ENCODE measurements at regions not wholly inside any gene's neighbourhood (a gene's known extent, or its start where the extent isn't known, plus 50 kb on each side); places are given as distances from the start of the nearest gene placed in this dataset.
"Not testable (repeated sequence)": the region's sequence is repeated elsewhere in the genome, so short reads cannot be mapped to it uniquely, and the experiment has no call there.

GRCh38 chr16:87161822-87162676 lies 155.1 kb downstream of the C16orf95 start:
- Histone ChIP-seq H3K4me1 (no peaks in the 10 kb centered on the region), H3K27ac (no peak overlapping the region), H3K27me3 (no peaks in the 10 kb centered on the region), H3K9me3 (no peaks in the 10 kb centered on the region), H3K36me3 (no peaks in the 10 kb centered on the region), H3K4me3 (no peak overlapping the region)
- DNase-seq, result no peak
- intact Hi-C loops (cut with DNase I), result no loop called here
- no peak for ATAC-seq
- TF ChIP-seq, protein P1, sequence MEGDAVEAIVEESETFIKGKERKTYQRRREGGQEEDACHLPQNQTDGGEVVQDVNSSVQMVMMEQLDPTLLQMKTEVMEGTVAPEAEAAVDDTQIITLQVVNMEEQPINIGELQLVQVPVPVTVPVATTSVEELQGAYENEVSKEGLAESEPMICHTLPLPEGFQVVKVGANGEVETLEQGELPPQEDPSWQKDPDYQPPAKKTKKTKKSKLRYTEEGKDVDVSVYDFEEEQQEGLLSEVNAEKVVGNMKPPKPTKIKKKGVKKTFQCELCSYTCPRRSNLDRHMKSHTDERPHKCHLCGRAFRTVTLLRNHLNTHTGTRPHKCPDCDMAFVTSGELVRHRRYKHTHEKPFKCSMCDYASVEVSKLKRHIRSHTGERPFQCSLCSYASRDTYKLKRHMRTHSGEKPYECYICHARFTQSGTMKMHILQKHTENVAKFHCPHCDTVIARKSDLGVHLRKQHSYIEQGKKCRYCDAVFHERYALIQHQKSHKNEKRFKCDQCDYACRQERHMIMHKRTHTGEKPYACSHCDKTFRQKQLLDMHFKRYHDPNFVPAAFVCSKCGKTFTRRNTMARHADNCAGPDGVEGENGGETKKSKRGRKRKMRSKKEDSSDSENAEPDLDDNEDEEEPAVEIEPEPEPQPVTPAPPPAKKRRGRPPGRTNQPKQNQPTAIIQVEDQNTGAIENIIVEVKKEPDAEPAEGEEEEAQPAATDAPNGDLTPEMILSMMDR (IDR thresholded peaks at IDR 0.05), result no peak

- ATAC-seq; H3K36me3 ChIP-seq; intact Hi-C loops (cut with DNase I); H3K4me3 ChIP-seq; DNase-seq; H3K9me3 ChIP-seq; H3K4me1 ChIP-seq; H3K27me3 ChIP-seq; H3K27ac ChIP-seq: not testable (repeated sequence)
These were observed 154.4 kb downstream of the C16orf95 start for GRCh38 chr16:87162799-87163198.

DNA sequence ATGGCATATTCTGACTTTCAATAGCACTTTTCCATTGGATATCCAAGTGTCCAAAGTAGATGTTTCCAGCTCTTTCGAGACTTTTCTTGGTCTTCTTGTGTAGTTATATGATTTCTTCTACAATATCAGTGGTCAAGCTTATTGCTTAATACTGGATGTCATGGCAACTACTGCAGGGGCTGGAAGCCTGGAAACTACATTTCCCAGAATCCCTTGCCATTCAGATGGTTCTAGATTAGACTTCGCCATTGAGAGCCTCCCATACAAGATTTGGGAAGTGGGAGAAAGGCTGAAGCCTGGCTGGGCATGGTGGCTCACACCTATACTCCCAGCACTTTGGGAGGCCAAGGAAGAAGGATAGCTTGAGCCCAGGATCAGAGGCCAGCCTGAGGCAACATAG lies 153.6 kb downstream of the C16orf95 start:
- intact Hi-C loops (cut with DNase I), result no loop called here
- H3K9me3 ChIP-seq, result no peaks in the 10 kb centered on the region
- TF ChIP-seq, protein P1 (IDR thresholded peaks at IDR 0.05), result no peak

DNA sequence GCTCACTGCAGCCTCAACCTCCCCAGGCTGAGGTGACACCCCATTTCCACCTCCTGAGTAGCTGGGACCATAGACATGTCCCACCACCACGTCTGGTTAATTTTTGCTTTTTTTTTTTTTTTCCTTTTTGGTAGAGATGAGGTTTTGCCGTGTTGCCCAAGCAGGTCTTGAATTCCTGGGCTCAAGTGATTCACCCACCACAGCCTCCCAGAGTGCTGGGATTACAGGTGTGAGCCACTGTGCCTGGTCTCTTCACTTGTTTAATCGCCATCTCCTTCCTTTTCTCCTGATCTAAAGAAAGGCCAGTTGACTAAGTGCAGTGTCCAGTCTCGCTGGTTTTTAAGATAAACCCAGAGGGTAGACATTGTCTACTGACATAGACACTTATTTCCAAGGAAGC lies 152.0 kb downstream of the C16orf95 start:
- Histone ChIP-seq H3K36me3 (no peaks in the 10 kb centered on the region), H3K27ac (no peak overlapping the region), H3K9me3 (no peaks in the 10 kb centered on the region), H3K4me1 (no peaks in the 10 kb centered on the region), H3K4me3 (no peak overlapping the region), H3K27me3 (no peaks in the 10 kb centered on the region)
- ATAC-seq (no peak), DNase-seq (no peak)
- TF ChIP-seq, protein P1 (IDR thresholded peaks at IDR 0.05), result no peak
- intact Hi-C loops (cut with DNase I), result no loop called here

More for the DNA sequence above, 153.6 kb downstream of the C16orf95 start:
- no peaks in the 10 kb centered on the region for H3K27me3 ChIP-seq
- H3K36me3 ChIP-seq, result no peaks in the 10 kb centered on the region
- no peaks in the 10 kb centered on the region for H3K4me1 ChIP-seq
- DNase-seq, result no peak
- no peak overlapping the region for H3K27ac ChIP-seq
- H3K4me3 ChIP-seq, result no peak overlapping the region
- ATAC-seq, result no peak

- ATAC-seq (no peak), DNase-seq (no peak)
- TF ChIP-seq, protein P1 (IDR thresholded peaks at IDR 0.05), result no peak
- no peaks in the 10 kb centered on the region for H3K27me3 ChIP-seq
- no peaks in the 10 kb centered on the region for H3K4me1 ChIP-seq
- H3K9me3 ChIP-seq, result no peaks in the 10 kb centered on the region
- intact Hi-C loops (cut with DNase I), result no loop called here
- H3K36me3 ChIP-seq, result no peaks in the 10 kb centered on the region
- H3K4me3 ChIP-seq, result no peak overlapping the region
- H3K27ac ChIP-seq, result no peak overlapping the region
These were observed 151.3 kb downstream of the C16orf95 start for GRCh38 chr16:87165885-87166284.

- Histone ChIP-seq H3K27ac (no peak overlapping the region), H3K4me3 (no peak overlapping the region), H3K4me1 (no peaks in the 10 kb centered on the region), H3K9me3 (no peaks in the 10 kb centered on the region), H3K36me3 (no peaks in the 10 kb centered on the region), H3K27me3 (no peaks in the 10 kb centered on the region)
- DNase-seq (no peak), ATAC-seq (no peak)
- TF ChIP-seq, protein P1 (IDR thresholded peaks at IDR 0.05), result no peak
- intact Hi-C loops (cut with DNase I), result no loop called here
These were observed 150.9 kb downstream of the C16orf95 start for GRCh38 chr16:87166321-87166720.
